Sigmoid colon (tissue), 6 donors: ENCODE measurements at regions not wholly inside any gene's neighbourhood (a gene's known extent, or its start where the extent isn't known, plus 50 kb on each side); places are given as distances from the start of the nearest gene placed in this dataset.

Experiments
- DNase-seq: peaks from one replicate; pipeline ENCODE4 v3.0.0-alpha.2; 2019
- H3K27ac ChIP-seq, 4 donors: fragments of 200-600 bp; sonication (generic); one replicate each; pipeline ENCODE4 v1.5.1; 2016 to 2019; ENCODE audit warnings: mild to moderate bottlenecking in 1 of 4
- H3K27me3 ChIP-seq, 3 donors: fragments of 200-600 bp; sonication (generic); one replicate each; pipeline ENCODE4 v1.5.1; 2019; ENCODE audit warnings: mild to moderate bottlenecking in 1 of 3
- H3K36me3 ChIP-seq, 4 donors: fragments of 200-600 bp; sonication (generic); one replicate each; pipeline ENCODE4 v1.5.1; 2016 to 2019
- H3K4me1 ChIP-seq, 4 donors: fragments of 200-600 bp; sonication (generic); one replicate each; pipeline ENCODE4 v1.5.1; 2017 to 2019
- H3K4me3 ChIP-seq, 4 donors: fragments of 200-600 bp; sonication (generic); one replicate each; pipeline ENCODE4 v1.5.1; 2017 to 2019; ENCODE audit warnings: mild to moderate bottlenecking in 2 of 4, moderate library complexity in 1 of 4
- H3K9me3 ChIP-seq, 4 donors: fragments of 200-600 bp in 3 of 4; sonication (generic) in 3 of 4; one replicate each; pipeline versions ENCODE4 v1.5.1 to v1.6.1; 2013 to 2019
- EP300 ChIP-seq, 4 donors: sonication (generic); formaldehyde crosslinking; IDR thresholded peaks; one replicate each; pipeline ENCODE4 v1.6.1; 2017; ENCODE audit warnings: antibody characterized with exemption in 4 of 4
- POLR2A ChIP-seq, 2 donors: fragments of 450-650 bp; IDR thresholded peaks; one replicate each; pipeline ENCODE4 v1.6.1; 2016; ENCODE audit warnings: antibody characterized with exemption in 2 of 2, mild to moderate bottlenecking in 2 of 2, moderate library complexity in 2 of 2
- POLR2AphosphoS5 ChIP-seq, 4 donors: sonication (generic); formaldehyde crosslinking; IDR thresholded peaks; one replicate each; pipeline ENCODE4 v1.6.1; 2017; ENCODE audit warnings: antibody characterized with exemption in 4 of 4
- WGBS, 2 donors: extraction: QIAGEN DNeasy Blood & Tissue Kit; methylation state at CpG; one replicate each; pipeline ENCODE4 v1.1.7; 2013; 5-methylcytosine and 5-hydroxymethylcytosine counted together
- intact Hi-C: fragments of 100-400 bp; cut with DNase I; formaldehyde crosslinking; loops from one replicate; pipeline ENCODE4 v1.15.1; 2023
- TF ChIP-seq, protein P1 (sequence below), 4 experiments: fragments of 450-650 bp in 3 of 4; fragments of 200-600 bp in 1 of 4; IDR thresholded peaks; one replicate each; pipeline ENCODE4 v1.5.1; 2016 to 2019; ENCODE audit warnings: antibody characterized with exemption in 4 of 4, mild to moderate bottlenecking in 3 of 4, moderate library complexity in 2 of 4
- donor health status: healthy with polysubstance abuse.
- donor health status: healthy.

DNA sequence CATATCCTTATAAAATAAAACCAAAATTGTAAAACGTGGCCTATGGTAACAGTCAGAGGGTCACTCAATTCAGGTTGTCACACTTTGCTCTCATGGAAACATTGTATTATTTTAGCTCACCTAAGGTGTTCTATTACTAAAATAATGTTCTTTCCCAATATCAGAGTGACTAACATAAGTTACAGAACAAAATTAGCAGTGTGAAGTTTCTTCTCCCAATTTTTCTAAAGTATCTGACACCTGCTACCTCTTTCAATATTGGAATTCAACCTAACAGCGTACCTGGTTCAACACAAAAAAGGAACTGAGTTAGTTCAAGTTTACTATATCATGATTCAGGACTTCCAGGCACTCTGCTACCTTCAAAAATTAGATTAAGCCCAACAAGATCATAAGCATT lies 190.4 kb downstream of the ZEB2 start:
- no peak overlapping the region for H3K4me3 ChIP-seq
- peaks cover 0 to 14% (median 12%) of the 10 kb centered on the region in 4 donors for H3K4me1 ChIP-seq
- DNase-seq: no peak
- no peak overlapping the region for H3K27ac ChIP-seq
- no peaks in the 10 kb centered on the region for H3K27me3 ChIP-seq
- TF ChIP-seq POLR2AphosphoS5 (IDR thresholded peaks at IDR 0.05): no peak
- TF ChIP-seq POLR2A (IDR thresholded peaks at IDR 0.05): no peak
- no peak for TF ChIP-seq EP300 (IDR thresholded peaks at IDR 0.05)
- TF ChIP-seq, protein P1, sequence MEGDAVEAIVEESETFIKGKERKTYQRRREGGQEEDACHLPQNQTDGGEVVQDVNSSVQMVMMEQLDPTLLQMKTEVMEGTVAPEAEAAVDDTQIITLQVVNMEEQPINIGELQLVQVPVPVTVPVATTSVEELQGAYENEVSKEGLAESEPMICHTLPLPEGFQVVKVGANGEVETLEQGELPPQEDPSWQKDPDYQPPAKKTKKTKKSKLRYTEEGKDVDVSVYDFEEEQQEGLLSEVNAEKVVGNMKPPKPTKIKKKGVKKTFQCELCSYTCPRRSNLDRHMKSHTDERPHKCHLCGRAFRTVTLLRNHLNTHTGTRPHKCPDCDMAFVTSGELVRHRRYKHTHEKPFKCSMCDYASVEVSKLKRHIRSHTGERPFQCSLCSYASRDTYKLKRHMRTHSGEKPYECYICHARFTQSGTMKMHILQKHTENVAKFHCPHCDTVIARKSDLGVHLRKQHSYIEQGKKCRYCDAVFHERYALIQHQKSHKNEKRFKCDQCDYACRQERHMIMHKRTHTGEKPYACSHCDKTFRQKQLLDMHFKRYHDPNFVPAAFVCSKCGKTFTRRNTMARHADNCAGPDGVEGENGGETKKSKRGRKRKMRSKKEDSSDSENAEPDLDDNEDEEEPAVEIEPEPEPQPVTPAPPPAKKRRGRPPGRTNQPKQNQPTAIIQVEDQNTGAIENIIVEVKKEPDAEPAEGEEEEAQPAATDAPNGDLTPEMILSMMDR (IDR thresholded peaks at IDR 0.05): no peak
- no peaks in the 10 kb centered on the region for H3K36me3 ChIP-seq
- whole genome bisulfite sequencing, 2 donors: 93 to 96% methylated on average over 2 of the region's 2 CpGs
- H3K9me3 ChIP-seq: no peaks in the 10 kb centered on the region
- intact Hi-C loops: no loop called here

DNA sequence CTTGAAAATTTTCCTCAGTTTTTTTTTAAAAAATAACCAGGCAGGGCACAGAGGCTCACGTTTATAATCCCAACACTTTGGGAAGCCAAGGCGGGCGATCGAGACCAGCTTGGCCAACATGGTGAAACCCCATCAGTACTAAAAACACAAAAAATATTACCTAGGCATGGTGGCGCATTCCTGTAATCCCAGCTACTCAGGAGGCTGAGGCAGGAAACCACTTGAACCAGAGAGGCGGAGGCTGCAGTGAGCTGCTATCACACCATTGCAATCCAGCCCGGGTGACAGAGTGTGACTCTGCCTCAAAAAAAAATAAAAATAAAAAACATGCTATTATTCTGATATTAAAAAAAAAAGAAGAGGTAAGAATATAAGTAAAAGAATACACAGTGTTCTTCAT lies 191.0 kb downstream of the ZEB2 start:
- Histone ChIP-seq H3K27me3 (no peaks in the 10 kb centered on the region), H3K36me3 (no peaks in the 10 kb centered on the region), H3K9me3 (no peaks in the 10 kb centered on the region), H3K4me3 (no peak overlapping the region), H3K4me1 (peaks cover 0 to 14% (median 12%) of the 10 kb centered on the region in 4 donors), H3K27ac (no peak overlapping the region)
- TF ChIP-seq EP300 (IDR thresholded peaks at IDR 0.05): no peak
- TF ChIP-seq POLR2AphosphoS5 (IDR thresholded peaks at IDR 0.05): no peak
- TF ChIP-seq POLR2A (IDR thresholded peaks at IDR 0.05): no peak
- TF ChIP-seq, protein P1 (IDR thresholded peaks at IDR 0.05): no peak
- intact Hi-C loops: no loop called here
- no peak for DNase-seq
- whole genome bisulfite sequencing, 2 donors: 84 to 96% methylated on average over 7 of the region's 7 CpGs

DNA sequence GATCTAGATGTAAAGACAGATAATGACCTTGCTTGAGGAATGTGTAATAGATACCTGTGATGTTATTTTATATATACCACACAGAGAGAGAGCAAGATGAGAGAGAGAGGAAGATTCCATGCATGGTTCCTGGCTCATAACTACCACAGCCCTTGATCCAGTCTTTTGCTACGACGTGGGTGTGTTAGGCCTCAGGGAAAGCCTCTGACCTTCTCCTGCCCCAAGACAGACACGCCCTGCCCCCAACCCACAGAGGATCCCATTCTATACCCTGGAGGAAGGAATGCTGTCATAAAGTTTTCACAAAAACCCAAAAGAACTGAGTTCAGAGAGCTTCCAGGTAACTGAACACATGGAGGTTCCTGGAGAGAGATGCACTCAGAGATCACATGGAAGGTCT lies 193.1 kb downstream of the ZEB2 start:
- H3K27me3 ChIP-seq: no peaks in the 10 kb centered on the region
- intact Hi-C loops: no loop called here
- no peaks in the 10 kb centered on the region for H3K36me3 ChIP-seq
- TF ChIP-seq EP300 (IDR thresholded peaks at IDR 0.05): no peak
- TF ChIP-seq POLR2AphosphoS5 (IDR thresholded peaks at IDR 0.05): no peak
- no peak for TF ChIP-seq POLR2A (IDR thresholded peaks at IDR 0.05)
- TF ChIP-seq, protein P1 (IDR thresholded peaks at IDR 0.05): no peak
- no peaks in the 10 kb centered on the region for H3K9me3 ChIP-seq
- H3K4me3 ChIP-seq: no peak overlapping the region
- WGBS, 2 donors: 86 to 91% methylated on average over 3 of the region's 3 CpGs
- no peak for DNase-seq
- H3K27ac ChIP-seq: no peak overlapping the region
- H3K4me1 ChIP-seq: peaks cover 0 to 7% (median 7%) of the 10 kb centered on the region in 4 donors

DNA sequence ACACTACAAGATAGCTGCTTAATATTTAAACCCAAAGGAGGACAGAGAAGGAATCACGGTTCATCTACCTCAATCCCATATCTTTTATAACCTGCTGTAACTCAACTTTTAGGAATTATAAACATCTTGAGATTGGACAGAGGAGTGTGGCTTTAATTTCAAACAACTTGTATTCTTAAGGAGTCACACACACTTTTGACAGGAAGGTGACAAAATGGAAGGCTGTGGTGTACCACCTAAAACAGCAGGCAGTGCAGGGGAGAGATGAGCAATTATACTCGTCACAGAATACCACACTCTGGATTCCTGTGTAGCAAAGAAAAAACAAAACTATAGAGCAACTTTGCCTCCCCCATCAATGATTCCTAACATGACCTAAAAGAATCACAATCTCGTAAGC lies 194.8 kb downstream of the ZEB2 start:
- Histone ChIP-seq H3K9me3 (no peaks in the 10 kb centered on the region), H3K27me3 (no peaks in the 10 kb centered on the region), H3K36me3 (no peaks in the 10 kb centered on the region), H3K4me1 (no peaks in the 10 kb centered on the region), H3K27ac (no peak overlapping the region), H3K4me3 (no peak overlapping the region)
- WGBS, 2 donors: 50 to 58% methylated on average over 3 of the region's 3 CpGs
- intact Hi-C loops: no loop called here
- no peak for DNase-seq
- TF ChIP-seq EP300 (IDR thresholded peaks at IDR 0.05) (no peak), POLR2AphosphoS5 (IDR thresholded peaks at IDR 0.05) (no peak)

DNA sequence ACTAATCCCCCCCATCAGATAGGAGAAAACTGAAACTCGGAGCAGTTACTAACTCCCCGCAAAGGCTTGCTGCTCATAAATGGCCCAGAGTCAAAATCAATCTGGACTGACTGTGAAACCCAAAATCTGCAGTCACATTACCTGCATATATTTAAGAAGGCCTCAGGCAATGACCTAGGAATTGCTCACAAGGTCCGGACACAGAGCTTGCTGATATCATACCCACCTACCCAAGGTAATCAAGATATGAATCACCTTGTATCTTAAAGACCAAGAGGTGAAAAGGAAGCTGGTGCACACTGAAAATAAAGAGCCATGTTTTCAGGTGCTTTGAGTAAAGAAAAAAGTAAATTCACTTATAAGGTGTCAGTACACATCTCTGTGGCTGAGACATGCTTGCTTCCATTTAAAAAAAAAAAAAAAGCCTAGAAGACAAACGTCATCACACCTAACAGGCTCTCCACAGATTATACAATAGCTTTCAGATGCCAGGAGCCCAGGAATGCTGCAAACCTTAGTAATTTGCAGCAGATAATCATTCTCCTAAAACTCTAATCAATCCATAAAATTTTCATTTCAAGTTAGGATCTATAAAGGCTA lies 195.4 kb downstream of the ZEB2 start:
- H3K27ac ChIP-seq: no peak overlapping the region
- 64 to 78% methylated on average over 4 of the region's 4 CpGs for WGBS, 2 donors
- H3K9me3 ChIP-seq: no peaks in the 10 kb centered on the region
- DNase-seq: no peak
- no peaks in the 10 kb centered on the region for H3K36me3 ChIP-seq
- TF ChIP-seq EP300 (IDR thresholded peaks at IDR 0.05) (no peak), POLR2A (IDR thresholded peaks at IDR 0.05) (no peak), POLR2AphosphoS5 (IDR thresholded peaks at IDR 0.05) (no peak)
- TF ChIP-seq, protein P1 (IDR thresholded peaks at IDR 0.05): no peak
- H3K27me3 ChIP-seq: no peaks in the 10 kb centered on the region
- intact Hi-C loops: no loop called here
- H3K4me3 ChIP-seq: no peak overlapping the region
- H3K4me1 ChIP-seq: no peaks in the 10 kb centered on the region
